ENCODE measurements at regions not wholly inside any gene's neighbourhood (a gene's known extent, or its start where the extent isn't known, plus 50 kb on each side); places are given as distances from the start of the nearest gene placed in this dataset.

DNA sequence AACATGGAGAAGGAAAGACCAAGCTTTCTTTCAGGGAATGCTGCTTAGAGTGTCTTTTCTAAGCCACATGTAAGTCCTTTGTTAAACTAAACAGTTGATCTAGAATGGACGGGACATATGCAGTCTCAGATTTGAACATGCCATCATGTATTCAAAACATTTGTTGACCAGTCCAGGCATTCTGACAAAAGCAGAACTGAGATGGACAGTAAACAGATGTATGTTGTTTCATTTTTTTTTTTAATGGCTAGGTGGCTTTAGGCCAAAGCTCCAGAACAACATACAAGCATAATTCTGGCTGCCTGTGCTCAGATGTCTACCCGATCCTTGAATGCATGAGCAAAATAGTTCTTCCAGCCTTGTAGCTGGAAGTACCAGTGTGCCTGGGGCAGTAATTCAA lies 1211.4 kb upstream of the FAM98A start:
- Histone ChIP-seq H3K9ac (no peak overlapping the region), H4K20me1 (ENCODE audit: low read depth) (no peaks in the 10 kb centered on the region), H3K27me3 (no peaks in the 10 kb centered on the region), H3K36me3 (no peaks in the 10 kb centered on the region), H3K4me3 (no peak overlapping the region), H3F3A (ENCODE audit: low read depth) (no peaks in the 10 kb centered on the region), H3K79me2 (ENCODE audit: low read depth) (no peaks in the 10 kb centered on the region), H2AFZ (replicated peaks) (no peak overlapping the region), H3K4me1 (no peaks in the 10 kb centered on the region), H3K27ac (no peak overlapping the region), H3K9me3 (ENCODE audit: low read depth) (no peaks in the 10 kb centered on the region), H3K4me2 (no peak overlapping the region)
- H3K4me1 Mint-ChIP-seq = no peaks in the 10 kb centered on the region
- no peak for TF ChIP-seq EZH2 (IDR thresholded peaks at IDR 0.05)
- TF ChIP-seq, protein P1, sequence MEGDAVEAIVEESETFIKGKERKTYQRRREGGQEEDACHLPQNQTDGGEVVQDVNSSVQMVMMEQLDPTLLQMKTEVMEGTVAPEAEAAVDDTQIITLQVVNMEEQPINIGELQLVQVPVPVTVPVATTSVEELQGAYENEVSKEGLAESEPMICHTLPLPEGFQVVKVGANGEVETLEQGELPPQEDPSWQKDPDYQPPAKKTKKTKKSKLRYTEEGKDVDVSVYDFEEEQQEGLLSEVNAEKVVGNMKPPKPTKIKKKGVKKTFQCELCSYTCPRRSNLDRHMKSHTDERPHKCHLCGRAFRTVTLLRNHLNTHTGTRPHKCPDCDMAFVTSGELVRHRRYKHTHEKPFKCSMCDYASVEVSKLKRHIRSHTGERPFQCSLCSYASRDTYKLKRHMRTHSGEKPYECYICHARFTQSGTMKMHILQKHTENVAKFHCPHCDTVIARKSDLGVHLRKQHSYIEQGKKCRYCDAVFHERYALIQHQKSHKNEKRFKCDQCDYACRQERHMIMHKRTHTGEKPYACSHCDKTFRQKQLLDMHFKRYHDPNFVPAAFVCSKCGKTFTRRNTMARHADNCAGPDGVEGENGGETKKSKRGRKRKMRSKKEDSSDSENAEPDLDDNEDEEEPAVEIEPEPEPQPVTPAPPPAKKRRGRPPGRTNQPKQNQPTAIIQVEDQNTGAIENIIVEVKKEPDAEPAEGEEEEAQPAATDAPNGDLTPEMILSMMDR (IDR thresholded peaks at IDR 0.05) = no peak
- no peak for TF ChIP-seq EZH2phosphoT487 (IDR thresholded peaks at IDR 0.05)
- DNase-seq (ENCODE audit: low spot score) = no peak
- H3K27ac Mint-ChIP-seq = no peak overlapping the region
- no peaks in the 10 kb centered on the region for H3K27me3 Mint-ChIP-seq (ENCODE audit: insufficient read depth, low read depth)
- H3K4me3 Mint-ChIP-seq = no peak overlapping the region
- H3K36me3 Mint-ChIP-seq = no peaks in the 10 kb centered on the region
- no peaks in the 10 kb centered on the region for H3K9me3 Mint-ChIP-seq

GRCh38 chr2:34808426-34808825 lies 1209.3 kb upstream of the FAM98A start:
- H3K27me3 ChIP-seq = no peaks in the 10 kb centered on the region
- no peak overlapping the region for H3K9ac ChIP-seq
- H3K79me2 ChIP-seq (ENCODE audit: low read depth) = no peaks in the 10 kb centered on the region
- no peak for DNase-seq (ENCODE audit: low spot score)
- H3K27ac ChIP-seq = no peak overlapping the region
- H3K9me3 ChIP-seq (ENCODE audit: low read depth) = no peaks in the 10 kb centered on the region
- no peaks in the 10 kb centered on the region for H3K4me1 ChIP-seq
- H3K36me3 Mint-ChIP-seq = no peaks in the 10 kb centered on the region
- no peak overlapping the region for H3K4me3 Mint-ChIP-seq
- no peaks in the 10 kb centered on the region for H3F3A ChIP-seq (ENCODE audit: low read depth)
- no peaks in the 10 kb centered on the region for H3K9me3 Mint-ChIP-seq
- H2AFZ ChIP-seq (replicated peaks) = no peak overlapping the region
- H3K4me1 Mint-ChIP-seq = no peaks in the 10 kb centered on the region
- TF ChIP-seq, protein P1 (IDR thresholded peaks at IDR 0.05) = no peak
- no peak for TF ChIP-seq EZH2phosphoT487 (IDR thresholded peaks at IDR 0.05)
- TF ChIP-seq EZH2 (IDR thresholded peaks at IDR 0.05) = no peak
- no peaks in the 10 kb centered on the region for H4K20me1 ChIP-seq (ENCODE audit: low read depth)
- no peak overlapping the region for H3K4me3 ChIP-seq
- no peaks in the 10 kb centered on the region for H3K36me3 ChIP-seq
- H3K4me2 ChIP-seq = no peak overlapping the region
- no peak overlapping the region for H3K27ac Mint-ChIP-seq
- no peaks in the 10 kb centered on the region for H3K27me3 Mint-ChIP-seq (ENCODE audit: insufficient read depth, low read depth)

GRCh38 chr2:34806891-34807290 lies 1207.8 kb upstream of the FAM98A start:
- no peak overlapping the region for H3K27ac Mint-ChIP-seq
- H3K4me3 Mint-ChIP-seq = no peak overlapping the region
- Histone ChIP-seq H3K4me1 (no peaks in the 10 kb centered on the region), H3K79me2 (ENCODE audit: low read depth) (no peaks in the 10 kb centered on the region), H3F3A (ENCODE audit: low read depth) (no peaks in the 10 kb centered on the region), H2AFZ (replicated peaks) (no peak overlapping the region), H3K9me3 (ENCODE audit: low read depth) (no peaks in the 10 kb centered on the region), H4K20me1 (ENCODE audit: low read depth) (no peaks in the 10 kb centered on the region), H3K27ac (no peak overlapping the region), H3K4me2 (no peak overlapping the region), H3K36me3 (no peaks in the 10 kb centered on the region), H3K27me3 (no peaks in the 10 kb centered on the region), H3K9ac (no peak overlapping the region), H3K4me3 (no peak overlapping the region)
- TF ChIP-seq EZH2phosphoT487 (IDR thresholded peaks at IDR 0.05) = no peak
- no peak for TF ChIP-seq EZH2 (IDR thresholded peaks at IDR 0.05)
- TF ChIP-seq, protein P1 (IDR thresholded peaks at IDR 0.05) = no peak
- H3K9me3 Mint-ChIP-seq = no peaks in the 10 kb centered on the region
- H3K36me3 Mint-ChIP-seq = no peaks in the 10 kb centered on the region
- H3K4me1 Mint-ChIP-seq = no peaks in the 10 kb centered on the region
- H3K27me3 Mint-ChIP-seq (ENCODE audit: insufficient read depth, low read depth) = no peaks in the 10 kb centered on the region
- no peak for DNase-seq (ENCODE audit: low spot score)

GRCh38 chr2:34806396-34806795 lies 1207.3 kb upstream of the FAM98A start:
- Mint-ChIP-seq H3K27me3 (ENCODE audit: insufficient read depth, low read depth) (no peaks in the 10 kb centered on the region), H3K4me1 (no peaks in the 10 kb centered on the region), H3K9me3 (no peaks in the 10 kb centered on the region), H3K36me3 (no peaks in the 10 kb centered on the region), H3K27ac (no peak overlapping the region), H3K4me3 (no peak overlapping the region)
- Histone ChIP-seq H3K4me3 (no peak overlapping the region), H3F3A (ENCODE audit: low read depth) (no peaks in the 10 kb centered on the region), H3K27ac (no peak overlapping the region), H3K4me2 (no peak overlapping the region), H3K27me3 (no peaks in the 10 kb centered on the region), H3K79me2 (ENCODE audit: low read depth) (no peaks in the 10 kb centered on the region), H2AFZ (replicated peaks) (no peak overlapping the region), H3K4me1 (no peaks in the 10 kb centered on the region), H3K36me3 (no peaks in the 10 kb centered on the region), H4K20me1 (ENCODE audit: low read depth) (no peaks in the 10 kb centered on the region), H3K9ac (no peak overlapping the region), H3K9me3 (ENCODE audit: low read depth) (no peaks in the 10 kb centered on the region)
- no peak for DNase-seq (ENCODE audit: low spot score)
- no peak for TF ChIP-seq EZH2phosphoT487 (IDR thresholded peaks at IDR 0.05)
- TF ChIP-seq, protein P1 (IDR thresholded peaks at IDR 0.05) = no peak
- no peak for TF ChIP-seq EZH2 (IDR thresholded peaks at IDR 0.05)

Measured in neural progenitor cell (in vitro differentiated cells).